ENCODE measurements at regions not wholly inside any gene's neighbourhood (a gene's known extent, or its start where the extent isn't known, plus 50 kb on each side); places are given as distances from the start of the nearest gene placed in this dataset.

DNA sequence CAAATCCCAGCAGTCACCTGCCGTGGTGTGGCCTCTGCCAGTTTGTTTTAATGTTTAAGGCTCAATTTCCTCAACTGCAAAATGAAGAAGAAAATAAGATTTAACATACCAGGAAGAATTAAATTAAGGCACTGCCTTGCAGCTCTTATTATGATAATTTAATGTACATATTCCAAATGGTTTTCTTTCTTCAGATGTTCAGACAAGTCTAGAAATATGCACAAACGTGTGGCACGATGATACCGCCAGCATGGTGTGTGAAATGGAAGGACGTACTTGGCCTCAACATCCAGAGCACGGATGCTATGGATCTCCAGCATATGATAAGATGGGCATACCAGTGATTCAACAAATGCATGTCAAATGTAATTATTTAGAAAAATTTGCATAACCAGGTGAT, 959.4 kb upstream of the TMEM132C start:
- no peaks in the 10 kb centered on the region for H3K27me3 Mint-ChIP-seq (ENCODE audit: unreplicated experiment)
- no peaks in the 10 kb centered on the region for H3K9me3 Mint-ChIP-seq (ENCODE audit: unreplicated experiment)
- TF ChIP-seq, protein P1, sequence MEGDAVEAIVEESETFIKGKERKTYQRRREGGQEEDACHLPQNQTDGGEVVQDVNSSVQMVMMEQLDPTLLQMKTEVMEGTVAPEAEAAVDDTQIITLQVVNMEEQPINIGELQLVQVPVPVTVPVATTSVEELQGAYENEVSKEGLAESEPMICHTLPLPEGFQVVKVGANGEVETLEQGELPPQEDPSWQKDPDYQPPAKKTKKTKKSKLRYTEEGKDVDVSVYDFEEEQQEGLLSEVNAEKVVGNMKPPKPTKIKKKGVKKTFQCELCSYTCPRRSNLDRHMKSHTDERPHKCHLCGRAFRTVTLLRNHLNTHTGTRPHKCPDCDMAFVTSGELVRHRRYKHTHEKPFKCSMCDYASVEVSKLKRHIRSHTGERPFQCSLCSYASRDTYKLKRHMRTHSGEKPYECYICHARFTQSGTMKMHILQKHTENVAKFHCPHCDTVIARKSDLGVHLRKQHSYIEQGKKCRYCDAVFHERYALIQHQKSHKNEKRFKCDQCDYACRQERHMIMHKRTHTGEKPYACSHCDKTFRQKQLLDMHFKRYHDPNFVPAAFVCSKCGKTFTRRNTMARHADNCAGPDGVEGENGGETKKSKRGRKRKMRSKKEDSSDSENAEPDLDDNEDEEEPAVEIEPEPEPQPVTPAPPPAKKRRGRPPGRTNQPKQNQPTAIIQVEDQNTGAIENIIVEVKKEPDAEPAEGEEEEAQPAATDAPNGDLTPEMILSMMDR (IDR thresholded peaks at IDR 0.05) = no peak
- no peaks in the 10 kb centered on the region for H3K36me3 Mint-ChIP-seq (ENCODE audit: unreplicated experiment)
- no peak overlapping the region for H3K4me3 Mint-ChIP-seq (ENCODE audit: unreplicated experiment)
- no peak overlapping the region for H3K27ac Mint-ChIP-seq (ENCODE audit: unreplicated experiment)
- no peaks in the 10 kb centered on the region for H3K4me1 Mint-ChIP-seq (ENCODE audit: unreplicated experiment)
- no peak for DNase-seq (ENCODE audit: extremely low spot score, unreplicated experiment)

DNA sequence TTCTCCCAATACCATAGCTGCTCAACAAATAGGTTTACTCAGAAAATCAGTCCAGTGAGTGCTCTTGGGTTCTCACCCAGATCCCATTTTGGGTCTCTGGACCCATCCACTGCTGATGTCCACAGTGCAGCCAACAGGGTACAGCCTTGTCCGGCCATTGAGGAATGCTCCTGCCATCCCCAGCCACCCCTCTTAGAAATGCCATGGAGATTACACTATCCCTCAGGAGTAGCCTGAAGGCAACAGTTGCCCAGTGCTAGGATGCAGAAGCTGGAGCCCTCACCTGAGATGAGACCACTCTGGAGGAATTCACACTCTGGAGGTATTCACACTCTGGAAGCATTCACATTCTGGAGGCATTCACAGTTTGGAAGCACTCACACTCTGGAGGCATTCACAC, 958.8 kb upstream of the TMEM132C start:
- Mint-ChIP-seq H3K9me3 (ENCODE audit: unreplicated experiment) (no peaks in the 10 kb centered on the region), H3K27me3 (ENCODE audit: unreplicated experiment) (no peaks in the 10 kb centered on the region)
- peak; percentile 54 for DNase-seq (ENCODE audit: extremely low spot score, unreplicated experiment)

GRCh38 chr12:127310548-127310947, 956.4 kb upstream of the TMEM132C start:
- H3K27me3 Mint-ChIP-seq (ENCODE audit: unreplicated experiment) = no peaks in the 10 kb centered on the region
- H3K27ac Mint-ChIP-seq (ENCODE audit: unreplicated experiment) = no peak overlapping the region
- H3K4me3 Mint-ChIP-seq (ENCODE audit: unreplicated experiment) = no peak overlapping the region
- H3K9me3 Mint-ChIP-seq (ENCODE audit: unreplicated experiment) = peaks cover 7% of the 10 kb centered on the region
- no peak for DNase-seq (ENCODE audit: extremely low spot score, unreplicated experiment)
- H3K4me1 Mint-ChIP-seq (ENCODE audit: unreplicated experiment) = no peaks in the 10 kb centered on the region
- no peaks in the 10 kb centered on the region for H3K36me3 Mint-ChIP-seq (ENCODE audit: unreplicated experiment)
- TF ChIP-seq, protein P1 (IDR thresholded peaks at IDR 0.05) = no peak

More for the DNA sequence above, 958.8 kb upstream of the TMEM132C start:
- TF ChIP-seq, protein P1 (IDR thresholded peaks at IDR 0.05) = no peak
- no peaks in the 10 kb centered on the region for H3K36me3 Mint-ChIP-seq (ENCODE audit: unreplicated experiment)
- no peaks in the 10 kb centered on the region for H3K4me1 Mint-ChIP-seq (ENCODE audit: unreplicated experiment)
- no peak overlapping the region for H3K27ac Mint-ChIP-seq (ENCODE audit: unreplicated experiment)
- H3K4me3 Mint-ChIP-seq (ENCODE audit: unreplicated experiment) = no peak overlapping the region

GRCh38 chr12:127311720-127312364, 955.1 kb upstream of the TMEM132C start:
- no peak overlapping the region for H3K4me3 Mint-ChIP-seq (ENCODE audit: unreplicated experiment)
- no peaks in the 10 kb centered on the region for H3K4me1 Mint-ChIP-seq (ENCODE audit: unreplicated experiment)
- peaks cover 7% of the 10 kb centered on the region for H3K9me3 Mint-ChIP-seq (ENCODE audit: unreplicated experiment)
- peak; percentile 54 for DNase-seq (ENCODE audit: extremely low spot score, unreplicated experiment)
- TF ChIP-seq, protein P1 (IDR thresholded peaks at IDR 0.05) = no peak
- no peaks in the 10 kb centered on the region for H3K27me3 Mint-ChIP-seq (ENCODE audit: unreplicated experiment)
- H3K27ac Mint-ChIP-seq (ENCODE audit: unreplicated experiment) = no peak overlapping the region
- no peaks in the 10 kb centered on the region for H3K36me3 Mint-ChIP-seq (ENCODE audit: unreplicated experiment)

- Mint-ChIP-seq H3K27me3 (ENCODE audit: unreplicated experiment) (no peaks in the 10 kb centered on the region), H3K4me3 (ENCODE audit: unreplicated experiment) (no peak overlapping the region), H3K27ac (ENCODE audit: unreplicated experiment) (no peak overlapping the region), H3K4me1 (ENCODE audit: unreplicated experiment) (no peaks in the 10 kb centered on the region), H3K9me3 (ENCODE audit: unreplicated experiment) (no peaks in the 10 kb centered on the region), H3K36me3 (ENCODE audit: unreplicated experiment) (no peaks in the 10 kb centered on the region)
- TF ChIP-seq, protein P1 (IDR thresholded peaks at IDR 0.05) = no peak
- no peak for DNase-seq (ENCODE audit: extremely low spot score, unreplicated experiment)
These were observed 942.3 kb upstream of the TMEM132C start for GRCh38 chr12:127324681-127325080.

All from osteocyte (in vitro differentiated cells).